Mucosa of descending colon (tissue), 3 donors: ENCODE measurements at regions not wholly inside any gene's neighbourhood (a gene's known extent, or its start where the extent isn't known, plus 50 kb on each side); places are given as distances from the start of the nearest gene placed in this dataset.
"Not testable (repeated sequence)": the region's sequence is repeated elsewhere in the genome, so short reads cannot be mapped to it uniquely, and the experiment has no call there.

ENCODE experiments used
- ATAC-seq: fragments of 200-7000 bp; cut with Tn5 transposase; one replicate; pipeline ENCODE4 v1.9.1; 2020; ENCODE audit warnings: mild to moderate bottlenecking, moderate library complexity
- DNase-seq, 3 donors: peaks; one replicate each; pipeline ENCODE4 v3.0.0-alpha.2; 2020
- H3K36me3 ChIP-seq: fragments of 200-600 bp; one replicate; pipeline ENCODE4 v1.8.0; 2021; ENCODE audit warnings: low read depth, mild to moderate bottlenecking
- H3K4me1 ChIP-seq: fragments of 200-600 bp; one replicate; pipeline ENCODE4 v1.8.0; 2021; ENCODE audit warnings: low read depth, mild to moderate bottlenecking
- H3K4me3 ChIP-seq: fragments of 200-600 bp; one replicate; pipeline ENCODE4 v1.8.0; 2021; ENCODE audit warnings: mild to moderate bottlenecking
- H3K9me3 ChIP-seq: fragments of 200-600 bp; one replicate; pipeline ENCODE4 v1.8.0; 2021; ENCODE audit warnings: mild to moderate bottlenecking
- intact Hi-C, 2 donors: fragments of 100-400 bp; cut with DNase I in 1 of 2; cut with micrococcal nuclease in 1 of 2; formaldehyde crosslinking; loops; one replicate each; pipeline versions ENCODE4 v1.11.0 to v1.11.1; 2022; cut with DNase I, micrococcal nuclease
- TF ChIP-seq, protein P1 (sequence below): fragments of 200-600 bp; IDR thresholded peaks from one replicate; pipeline ENCODE4 v1.8.0; 2022; ENCODE audit warnings: antibody characterized with exemption, mild to moderate bottlenecking
- donor health status: DM: no; HTN: no; CAD: no; lungs with moderate emphysema.
- donor health status: DM: no; HTN: no; CAD: no.
- donor health status: DM: no; HTN: yes; CAD: no.

DNA sequence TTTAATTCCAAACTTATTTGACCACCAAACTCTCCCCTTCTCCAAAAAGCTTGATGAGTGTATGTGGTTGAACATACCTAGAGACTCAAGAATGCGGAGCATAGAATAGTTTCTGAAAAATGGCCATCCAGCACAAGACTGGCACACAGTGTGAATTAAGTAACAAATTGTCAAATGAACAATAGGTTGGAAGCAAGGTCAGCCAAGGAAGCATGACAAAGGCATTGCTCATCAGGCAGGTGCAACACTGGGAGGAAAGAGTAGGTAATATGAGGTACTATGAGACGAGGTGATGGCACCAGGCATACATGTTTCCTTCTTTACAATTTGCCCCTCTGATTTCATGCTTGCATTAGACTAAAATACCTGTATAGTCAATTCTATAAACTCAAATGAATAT, 73.7 kb downstream of the DKK1 start:
- DNase-seq (no peak), ATAC-seq (no peak)
- no peaks in the 10 kb centered on the region for H3K9me3 ChIP-seq
- no peak overlapping the region for H3K4me3 ChIP-seq
- no peaks in the 10 kb centered on the region for H3K36me3 ChIP-seq
- intact Hi-C loops = no loop called here
- H3K4me1 ChIP-seq = no peaks in the 10 kb centered on the region
- TF ChIP-seq, protein P1, sequence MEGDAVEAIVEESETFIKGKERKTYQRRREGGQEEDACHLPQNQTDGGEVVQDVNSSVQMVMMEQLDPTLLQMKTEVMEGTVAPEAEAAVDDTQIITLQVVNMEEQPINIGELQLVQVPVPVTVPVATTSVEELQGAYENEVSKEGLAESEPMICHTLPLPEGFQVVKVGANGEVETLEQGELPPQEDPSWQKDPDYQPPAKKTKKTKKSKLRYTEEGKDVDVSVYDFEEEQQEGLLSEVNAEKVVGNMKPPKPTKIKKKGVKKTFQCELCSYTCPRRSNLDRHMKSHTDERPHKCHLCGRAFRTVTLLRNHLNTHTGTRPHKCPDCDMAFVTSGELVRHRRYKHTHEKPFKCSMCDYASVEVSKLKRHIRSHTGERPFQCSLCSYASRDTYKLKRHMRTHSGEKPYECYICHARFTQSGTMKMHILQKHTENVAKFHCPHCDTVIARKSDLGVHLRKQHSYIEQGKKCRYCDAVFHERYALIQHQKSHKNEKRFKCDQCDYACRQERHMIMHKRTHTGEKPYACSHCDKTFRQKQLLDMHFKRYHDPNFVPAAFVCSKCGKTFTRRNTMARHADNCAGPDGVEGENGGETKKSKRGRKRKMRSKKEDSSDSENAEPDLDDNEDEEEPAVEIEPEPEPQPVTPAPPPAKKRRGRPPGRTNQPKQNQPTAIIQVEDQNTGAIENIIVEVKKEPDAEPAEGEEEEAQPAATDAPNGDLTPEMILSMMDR = no peak

DNA sequence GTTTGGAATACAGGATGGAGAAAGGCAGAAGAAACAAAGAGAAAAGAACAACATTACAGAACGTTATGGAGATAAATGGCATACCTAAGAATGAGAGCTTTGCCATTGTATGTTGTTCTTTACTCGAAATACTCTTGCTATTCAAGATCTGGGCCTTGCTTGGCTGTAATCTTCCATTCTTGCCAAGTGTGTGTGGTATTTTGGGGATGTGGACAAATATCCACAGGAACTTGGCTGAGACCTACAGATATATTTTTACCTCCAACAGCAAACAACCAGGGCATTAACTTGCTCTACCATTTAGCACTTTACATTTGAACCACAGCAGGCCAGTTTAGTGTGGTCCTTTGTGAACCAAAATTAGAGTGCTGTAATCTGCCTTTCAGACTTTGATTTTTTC, 76.3 kb downstream of the DKK1 start:
- intact Hi-C loops = no loop called here
- no peak for ATAC-seq

DNA sequence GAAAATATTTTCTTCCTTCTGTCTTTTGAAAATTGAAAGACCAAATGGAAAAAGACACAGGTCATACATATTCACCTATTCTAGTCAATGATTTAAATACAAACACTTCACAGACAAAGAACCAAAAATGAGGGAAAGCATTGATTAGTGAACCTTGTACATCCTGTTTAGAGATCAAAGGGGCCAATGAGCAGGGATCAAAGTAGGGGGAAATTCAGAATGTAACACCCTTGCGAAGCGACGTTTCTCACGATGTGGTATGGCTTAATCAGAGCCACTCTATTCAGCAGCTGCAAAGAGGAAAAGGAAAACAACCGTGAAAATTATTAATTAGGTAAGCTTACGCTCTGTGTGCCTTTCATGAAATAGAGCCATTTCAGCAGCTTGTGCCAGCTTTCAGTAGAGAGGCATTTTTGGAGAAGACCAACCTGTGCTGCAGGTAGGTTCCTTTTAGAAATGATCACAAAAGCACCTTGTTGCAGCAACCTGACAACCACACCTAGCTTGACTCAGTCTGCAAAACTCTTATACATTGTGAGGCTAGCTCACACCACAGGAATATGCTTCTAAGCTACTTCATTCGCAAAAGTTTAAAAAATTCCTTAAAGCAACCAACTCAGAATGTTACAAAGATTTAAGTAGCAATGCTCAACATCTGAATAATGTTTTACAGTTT, 78.0 kb downstream of the DKK1 start:
- ATAC-seq = no peak
- Histone ChIP-seq H3K4me3 (no peak overlapping the region), H3K36me3 (no peaks in the 10 kb centered on the region), H3K9me3 (no peaks in the 10 kb centered on the region), H3K4me1 (no peaks in the 10 kb centered on the region)
- intact Hi-C loops = no loop called here
- DNase-seq = no peak
- TF ChIP-seq, protein P1 = no peak

More for the DNA sequence above, 76.3 kb downstream of the DKK1 start:
- DNase-seq = no peak
- Histone ChIP-seq H3K36me3 (no peaks in the 10 kb centered on the region), H3K4me3 (no peak overlapping the region), H3K9me3 (no peaks in the 10 kb centered on the region), H3K4me1 (no peaks in the 10 kb centered on the region)
- TF ChIP-seq, protein P1 = no peak

DNA sequence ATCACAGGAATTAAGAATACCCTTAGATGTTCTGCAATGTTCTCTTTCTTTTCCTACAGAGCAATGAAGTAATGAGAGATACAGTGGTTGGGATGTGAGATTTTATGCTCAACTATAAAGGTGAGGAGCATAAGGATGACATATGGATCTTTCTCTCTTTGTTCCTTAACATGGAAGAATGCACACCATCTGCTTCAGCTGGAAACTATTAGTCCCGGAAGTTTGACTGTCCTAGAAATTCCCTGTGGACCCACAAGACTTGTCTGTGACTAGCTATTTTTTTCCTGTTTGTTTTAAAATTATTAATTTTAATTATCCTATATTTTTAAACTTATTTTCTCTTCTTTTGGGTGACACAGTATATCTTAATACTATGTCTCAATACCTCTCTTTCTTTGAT, 80.2 kb downstream of the DKK1 start:
- DNase-seq (no peak), ATAC-seq (no peak)
- Histone ChIP-seq H3K36me3 (no peaks in the 10 kb centered on the region), H3K4me1 (no peaks in the 10 kb centered on the region), H3K9me3 (no peaks in the 10 kb centered on the region), H3K4me3 (no peak overlapping the region)
- intact Hi-C loops = no loop called here
- TF ChIP-seq, protein P1 = no peak

DNA sequence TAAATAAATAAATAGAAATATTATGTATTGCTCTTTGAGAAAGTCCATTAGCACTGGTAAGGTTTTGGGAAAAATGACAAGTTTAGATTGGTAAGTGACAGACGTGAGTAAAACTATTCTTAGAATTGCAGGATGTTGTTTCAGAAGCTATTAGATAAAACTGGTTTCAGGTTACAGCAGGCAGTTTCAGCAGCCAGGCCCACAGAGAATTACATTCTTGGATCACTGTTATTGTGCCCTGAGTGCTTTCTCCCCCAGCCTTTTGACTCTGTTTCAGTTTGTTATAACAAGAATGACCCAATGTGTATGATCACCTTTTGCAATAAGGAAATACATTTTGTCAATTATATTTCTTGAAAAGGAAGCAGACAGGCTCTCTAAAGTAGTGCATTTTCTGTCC, 86.5 kb downstream of the DKK1 start:
- TF ChIP-seq, protein P1 = no peak
- DNase-seq (no peak), ATAC-seq (no peak)
- Histone ChIP-seq H3K36me3 (no peaks in the 10 kb centered on the region), H3K9me3 (no peaks in the 10 kb centered on the region), H3K4me1 (no peaks in the 10 kb centered on the region), H3K4me3 (no peak overlapping the region)
- intact Hi-C loops = no loop called here

DNA sequence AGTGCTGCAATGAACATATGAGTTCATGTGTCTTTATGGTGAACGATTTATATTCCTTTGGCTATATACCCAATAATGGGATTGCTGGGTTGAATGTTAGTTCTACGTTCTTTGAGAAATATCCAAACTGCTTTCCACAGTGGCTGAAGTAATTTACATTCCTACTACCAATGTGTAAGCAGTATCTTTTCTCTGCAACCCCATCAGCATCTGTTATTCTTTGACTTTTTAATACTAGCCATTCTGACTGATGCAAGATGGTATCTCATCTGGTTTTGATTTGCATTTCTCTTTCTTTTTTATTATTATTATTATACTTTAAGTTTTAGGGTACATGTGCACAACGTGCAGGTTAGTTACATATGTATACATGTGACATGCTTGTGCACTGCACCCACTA, 89.7 kb downstream of the DKK1 start:
- ATAC-seq, H3K9me3 ChIP-seq, H3K4me3 ChIP-seq, intact Hi-C loops, DNase-seq, H3K36me3 ChIP-seq, H3K4me1 ChIP-seq: not testable (repeated sequence)
